GM23338 (cell line): ENCODE measurements at regions not wholly inside any gene's neighbourhood (a gene's known extent, or its start where the extent isn't known, plus 50 kb on each side); places are given as distances from the start of the nearest gene placed in this dataset.

Source experiments
- ATAC-seq: fragments of 200-7000 bp; cut with Tn5 transposase; 3 replicates; pipeline ENCODE4 v1.9.1; 2020
- DNase-seq: peaks from one replicate; pipeline ENCODE4 v3.0.0-alpha.2; 2015; ENCODE audit warnings: low spot score
- H2AFZ ChIP-seq: fragments of 200-600 bp; sonication (generic); 2 replicates; pipeline ENCODE4 v1.8.0; 2016; ENCODE audit warnings: antibody characterized with exemption, mild to moderate bottlenecking, moderate library complexity
- H3F3A ChIP-seq: fragments of 200-600 bp; sonication (generic); replicated peaks from 2 replicates; pipeline ENCODE4 v1.8.0; 2017; ENCODE audit warnings: antibody characterized with exemption, mixed run types, low read depth
- H3K27ac ChIP-seq: fragments of 200-600 bp; sonication (generic); 2 replicates; pipeline ENCODE4 v1.6.1; 2016; ENCODE audit warnings: low read depth
- H3K27me3 ChIP-seq: fragments of 200-600 bp; sonication (generic); 2 replicates; pipeline ENCODE4 v1.8.0; 2016; ENCODE audit warnings: mild to moderate bottlenecking, mixed run types, moderate library complexity; ENCODE audit not compliant: insufficient read depth
- H3K36me3 ChIP-seq: fragments of 200-600 bp; sonication (generic); 2 replicates; pipeline ENCODE4 v1.8.0; 2016; ENCODE audit warnings: mild to moderate bottlenecking; ENCODE audit not compliant: insufficient read depth
- H3K4me1 ChIP-seq: fragments of 200-600 bp; sonication (generic); 2 replicates; pipeline ENCODE4 v1.8.0; 2016; ENCODE audit warnings: mild to moderate bottlenecking, moderate library complexity; ENCODE audit not compliant: insufficient read depth
- H3K4me2 ChIP-seq: fragments of 200-600 bp; sonication (generic); 2 replicates; pipeline ENCODE4 v1.7.1; 2017; ENCODE audit warnings: mixed run types
- H3K4me3 ChIP-seq: fragments of 200-600 bp; sonication (generic); 2 replicates; pipeline ENCODE4 v1.6.1; 2016; ENCODE audit warnings: mixed run types
- H3K79me2 ChIP-seq: fragments of 200-600 bp; sonication (generic); replicated peaks from 2 replicates; pipeline ENCODE4 v1.8.0; 2017; ENCODE audit warnings: mild to moderate bottlenecking; ENCODE audit not compliant: insufficient read depth
- H3K9me2 ChIP-seq: fragments of 200-600 bp; sonication (generic); 2 replicates; pipeline ENCODE4 v1.8.0; 2017; ENCODE audit not compliant: insufficient read depth
- H4K20me1 ChIP-seq: fragments of 200-600 bp; sonication (generic); replicated peaks from 2 replicates; pipeline ENCODE4 v1.8.0; 2017; ENCODE audit warnings: mild to moderate bottlenecking; ENCODE audit not compliant: insufficient read depth
- H3K27ac Mint-ChIP-seq: 2 replicates; pipeline ENCODE4 v1.8.0; 2020; ENCODE audit warnings: inconsistent platforms, mild to moderate bottlenecking, moderate library complexity, mixed read lengths
- H3K27me3 Mint-ChIP-seq: 3 replicates; pipeline ENCODE4 v1.8.0; 2022; ENCODE audit warnings: low read depth, mild to moderate bottlenecking, moderate library complexity, mixed read lengths, inconsistent platforms; ENCODE audit not compliant: insufficient read depth, poor library complexity
- H3K36me3 Mint-ChIP-seq: 3 replicates; pipeline ENCODE4 v1.8.0; 2021; ENCODE audit warnings: low read depth, mild to moderate bottlenecking, inconsistent platforms, moderate library complexity, mixed read lengths
- H3K4me1 Mint-ChIP-seq: 3 replicates; pipeline ENCODE4 v1.8.0; 2020; ENCODE audit warnings: mild to moderate bottlenecking, inconsistent platforms, mixed read lengths
- H3K4me3 Mint-ChIP-seq: 3 replicates; pipeline ENCODE4 v1.8.0; 2021; ENCODE audit warnings: moderate library complexity, mild to moderate bottlenecking, inconsistent platforms, mixed read lengths
- H3K9me3 Mint-ChIP-seq: 3 replicates; pipeline ENCODE4 v1.8.0; 2020; ENCODE audit warnings: moderate library complexity, mild to moderate bottlenecking, inconsistent platforms, mixed read lengths
- CREB1 ChIP-seq: fragments of 250-450 bp; sonication (Bioruptor Pico); IDR thresholded peaks from 2 replicates; pipeline ENCODE4 v1.5.0; 2020; ENCODE audit warnings: low read depth, mild to moderate bottlenecking, moderate library complexity
- EZH2 ChIP-seq: fragments of 200-600 bp; sonication (generic); IDR thresholded peaks from one replicate; pipeline ENCODE4 v1.8.0; 2017; ENCODE audit warnings: antibody characterized with exemption, mild to moderate bottlenecking, low read depth; ENCODE audit not compliant: unreplicated experiment
- EZH2phosphoT487 ChIP-seq: fragments of 200-600 bp; sonication (generic); IDR thresholded peaks from one replicate; pipeline ENCODE4 v1.8.1; 2018; ENCODE audit warnings: antibody characterized with exemption; ENCODE audit not compliant: unreplicated experiment
- JUNB ChIP-seq: IDR thresholded peaks from one replicate; pipeline ENCODE4 v1.6.1; 2016; ENCODE audit warnings: antibody characterized with exemption; ENCODE audit not compliant: unreplicated experiment
- POLR2AphosphoS5 ChIP-seq: IDR thresholded peaks from 2 replicates; pipeline ENCODE4 v1.6.1; 2016; ENCODE audit warnings: antibody characterized with exemption, low read depth
- STAT1 ChIP-seq: IDR thresholded peaks from one replicate; pipeline ENCODE4 v1.6.1; 2016; ENCODE audit warnings: antibody characterized with exemption; ENCODE audit not compliant: unreplicated experiment
- ZNF114 ChIP-seq: fragments of 250-450 bp; sonication (Bioruptor Pico); IDR thresholded peaks from 2 replicates; pipeline ENCODE4 v1.5.0; 2020; ENCODE audit warnings: mild to moderate bottlenecking, moderate library complexity
- ZNF331 ChIP-seq: fragments of 250-450 bp; sonication (Bioruptor Pico); IDR thresholded peaks from 2 replicates; pipeline ENCODE4 v1.5.0; 2020; ENCODE audit warnings: low read depth, mild to moderate bottlenecking, moderate library complexity
- TF ChIP-seq, protein P1 (sequence below), 2 experiments: fragments of 200-600 bp in 1 of 2; sonication (generic) in 1 of 2; conservative IDR thresholded peaks; 2 replicates each; pipeline versions ENCODE4 v1.5.1 to v1.6.1; 2016 to 2017; ENCODE audit warnings: antibody characterized with exemption in 2 of 2, low read depth in 2 of 2, mild to moderate bottlenecking in 2 of 2, moderate library complexity in 1 of 2
- TF ChIP-seq, protein P2 (sequence below): IDR thresholded peaks from 2 replicates; pipeline ENCODE4 v1.6.1; 2016; ENCODE audit warnings: antibody characterized with exemption
- TF ChIP-seq, protein P3 (sequence below): IDR thresholded peaks from one replicate; pipeline ENCODE4 v1.6.1; 2018; ENCODE audit warnings: antibody characterized with exemption; ENCODE audit not compliant: unreplicated experiment

DNA sequence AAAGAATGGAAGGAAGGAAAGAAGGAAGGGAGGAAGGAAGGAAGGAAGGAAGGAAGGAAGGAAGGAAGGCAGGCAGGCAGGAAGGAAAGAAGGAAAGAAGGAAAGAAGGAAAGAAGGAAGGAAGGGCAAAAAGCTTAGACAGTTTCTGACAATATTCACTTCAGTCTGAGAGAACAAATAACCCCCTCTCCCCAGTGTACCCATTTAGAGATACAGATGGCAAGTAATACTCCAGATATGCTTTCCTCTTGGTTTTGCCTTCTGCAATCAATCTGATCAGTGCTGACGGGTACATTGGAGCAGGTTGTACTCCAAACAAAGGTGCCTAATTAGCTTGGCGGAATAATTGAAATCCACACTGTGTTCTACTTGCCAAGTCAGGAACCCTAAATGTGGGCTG, 534.6 kb upstream of the TMEFF2 start (continued):
- TF ChIP-seq, protein P1, sequence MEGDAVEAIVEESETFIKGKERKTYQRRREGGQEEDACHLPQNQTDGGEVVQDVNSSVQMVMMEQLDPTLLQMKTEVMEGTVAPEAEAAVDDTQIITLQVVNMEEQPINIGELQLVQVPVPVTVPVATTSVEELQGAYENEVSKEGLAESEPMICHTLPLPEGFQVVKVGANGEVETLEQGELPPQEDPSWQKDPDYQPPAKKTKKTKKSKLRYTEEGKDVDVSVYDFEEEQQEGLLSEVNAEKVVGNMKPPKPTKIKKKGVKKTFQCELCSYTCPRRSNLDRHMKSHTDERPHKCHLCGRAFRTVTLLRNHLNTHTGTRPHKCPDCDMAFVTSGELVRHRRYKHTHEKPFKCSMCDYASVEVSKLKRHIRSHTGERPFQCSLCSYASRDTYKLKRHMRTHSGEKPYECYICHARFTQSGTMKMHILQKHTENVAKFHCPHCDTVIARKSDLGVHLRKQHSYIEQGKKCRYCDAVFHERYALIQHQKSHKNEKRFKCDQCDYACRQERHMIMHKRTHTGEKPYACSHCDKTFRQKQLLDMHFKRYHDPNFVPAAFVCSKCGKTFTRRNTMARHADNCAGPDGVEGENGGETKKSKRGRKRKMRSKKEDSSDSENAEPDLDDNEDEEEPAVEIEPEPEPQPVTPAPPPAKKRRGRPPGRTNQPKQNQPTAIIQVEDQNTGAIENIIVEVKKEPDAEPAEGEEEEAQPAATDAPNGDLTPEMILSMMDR (conservative IDR thresholded peaks at IDR 0.05; ENCODE audit: low read depth in 2 of 2), result no peak
- no peak for TF ChIP-seq JUNB

DNA sequence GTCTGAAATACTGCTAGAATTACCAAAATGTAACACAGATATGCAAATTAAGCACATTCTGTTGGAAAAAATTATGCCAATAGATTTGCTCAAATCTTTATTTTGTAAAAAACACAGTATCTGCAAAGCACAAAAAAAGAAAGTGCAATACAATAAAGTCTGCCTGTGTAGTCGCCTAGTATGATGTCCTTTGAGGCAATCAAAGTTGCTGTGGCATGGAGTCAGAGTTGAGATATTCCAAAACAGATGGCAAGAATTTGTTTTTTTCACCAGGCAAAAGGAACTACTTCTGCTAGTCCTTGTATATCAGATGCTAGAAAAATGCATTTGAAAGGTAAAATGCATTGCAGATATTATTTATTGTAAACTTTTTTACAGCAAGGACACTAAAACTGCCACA, 531.3 kb upstream of the TMEFF2 start:
- no peak overlapping the region for H3K4me3 Mint-ChIP-seq
- no peak for ATAC-seq

DNA sequence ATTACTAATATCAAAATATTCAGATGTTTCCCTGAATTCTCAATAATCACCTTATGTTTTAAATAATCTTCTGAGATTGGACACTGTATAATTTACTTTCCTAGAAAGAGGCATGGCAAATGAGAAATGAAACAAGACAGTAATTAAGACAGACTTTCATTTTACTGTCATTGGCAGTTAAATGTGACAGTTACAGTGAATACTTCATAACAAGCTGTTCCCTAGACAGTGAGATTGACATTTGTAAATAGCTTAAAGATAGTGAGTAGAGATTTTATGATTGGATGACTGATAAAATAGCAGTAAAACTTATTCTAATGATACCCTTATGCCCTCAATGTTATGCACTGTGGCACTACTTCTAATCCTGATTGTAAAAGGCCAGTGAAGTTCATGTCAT, 524.9 kb upstream of the TMEFF2 start:
- peaks cover 3% of the 10 kb centered on the region; the same call in 2 of the 3 replicates for H3K4me1 Mint-ChIP-seq
- H3K36me3 Mint-ChIP-seq, result no peaks in the 10 kb centered on the region
- H3K27me3 ChIP-seq, result no peaks in the 10 kb centered on the region
- no peak overlapping the region for H3K27ac ChIP-seq
- no peaks in the 10 kb centered on the region for H3K4me1 ChIP-seq
- no peak overlapping the region for H3K4me3 ChIP-seq
- no peak overlapping the region for H3K27ac Mint-ChIP-seq
- DNase-seq, result no peak
- no peak for ATAC-seq
- H3F3A ChIP-seq, result no peaks in the 10 kb centered on the region
- no peaks in the 10 kb centered on the region for H3K27me3 Mint-ChIP-seq
- H3K79me2 ChIP-seq, result no peaks in the 10 kb centered on the region
- no peak overlapping the region for H3K4me2 ChIP-seq
- no peaks in the 10 kb centered on the region for H3K36me3 ChIP-seq
- H3K9me2 ChIP-seq, result no peaks in the 10 kb centered on the region
- H3K4me3 Mint-ChIP-seq, result no peak overlapping the region
- H2AFZ ChIP-seq, result no peak overlapping the region
- no peaks in the 10 kb centered on the region for H3K9me3 Mint-ChIP-seq
- H4K20me1 ChIP-seq, result no peaks in the 10 kb centered on the region
- TF ChIP-seq STAT1 (no peak), ZNF331 (CRISPR knock-in tag) (no peak), ZNF114 (CRISPR knock-in tag) (no peak), EZH2 (no peak), CREB1 (no peak), EZH2phosphoT487 (no peak)
- TF ChIP-seq, protein P2, sequence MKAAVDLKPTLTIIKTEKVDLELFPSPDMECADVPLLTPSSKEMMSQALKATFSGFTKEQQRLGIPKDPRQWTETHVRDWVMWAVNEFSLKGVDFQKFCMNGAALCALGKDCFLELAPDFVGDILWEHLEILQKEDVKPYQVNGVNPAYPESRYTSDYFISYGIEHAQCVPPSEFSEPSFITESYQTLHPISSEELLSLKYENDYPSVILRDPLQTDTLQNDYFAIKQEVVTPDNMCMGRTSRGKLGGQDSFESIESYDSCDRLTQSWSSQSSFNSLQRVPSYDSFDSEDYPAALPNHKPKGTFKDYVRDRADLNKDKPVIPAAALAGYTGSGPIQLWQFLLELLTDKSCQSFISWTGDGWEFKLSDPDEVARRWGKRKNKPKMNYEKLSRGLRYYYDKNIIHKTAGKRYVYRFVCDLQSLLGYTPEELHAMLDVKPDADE, result no peak

More for the DNA sequence above, 531.3 kb upstream of the TMEFF2 start:
- H3K9me2 ChIP-seq, result no peaks in the 10 kb centered on the region
- no peak overlapping the region for H3K4me3 ChIP-seq
- no peaks in the 10 kb centered on the region for H3K79me2 ChIP-seq
- peaks cover 3% of the 10 kb centered on the region; the same call in 2 of the 3 replicates for H3K4me1 Mint-ChIP-seq
- H3F3A ChIP-seq, result no peaks in the 10 kb centered on the region
- H3K9me3 Mint-ChIP-seq, result no peaks in the 10 kb centered on the region
- no peak overlapping the region for H3K27ac ChIP-seq
- no peak overlapping the region for H3K4me2 ChIP-seq
- no peaks in the 10 kb centered on the region for H3K27me3 Mint-ChIP-seq
- TF ChIP-seq POLR2AphosphoS5 (no peak), CREB1 (no peak), ZNF331 (CRISPR knock-in tag) (no peak), JUNB (no peak)
- TF ChIP-seq, protein P3, sequence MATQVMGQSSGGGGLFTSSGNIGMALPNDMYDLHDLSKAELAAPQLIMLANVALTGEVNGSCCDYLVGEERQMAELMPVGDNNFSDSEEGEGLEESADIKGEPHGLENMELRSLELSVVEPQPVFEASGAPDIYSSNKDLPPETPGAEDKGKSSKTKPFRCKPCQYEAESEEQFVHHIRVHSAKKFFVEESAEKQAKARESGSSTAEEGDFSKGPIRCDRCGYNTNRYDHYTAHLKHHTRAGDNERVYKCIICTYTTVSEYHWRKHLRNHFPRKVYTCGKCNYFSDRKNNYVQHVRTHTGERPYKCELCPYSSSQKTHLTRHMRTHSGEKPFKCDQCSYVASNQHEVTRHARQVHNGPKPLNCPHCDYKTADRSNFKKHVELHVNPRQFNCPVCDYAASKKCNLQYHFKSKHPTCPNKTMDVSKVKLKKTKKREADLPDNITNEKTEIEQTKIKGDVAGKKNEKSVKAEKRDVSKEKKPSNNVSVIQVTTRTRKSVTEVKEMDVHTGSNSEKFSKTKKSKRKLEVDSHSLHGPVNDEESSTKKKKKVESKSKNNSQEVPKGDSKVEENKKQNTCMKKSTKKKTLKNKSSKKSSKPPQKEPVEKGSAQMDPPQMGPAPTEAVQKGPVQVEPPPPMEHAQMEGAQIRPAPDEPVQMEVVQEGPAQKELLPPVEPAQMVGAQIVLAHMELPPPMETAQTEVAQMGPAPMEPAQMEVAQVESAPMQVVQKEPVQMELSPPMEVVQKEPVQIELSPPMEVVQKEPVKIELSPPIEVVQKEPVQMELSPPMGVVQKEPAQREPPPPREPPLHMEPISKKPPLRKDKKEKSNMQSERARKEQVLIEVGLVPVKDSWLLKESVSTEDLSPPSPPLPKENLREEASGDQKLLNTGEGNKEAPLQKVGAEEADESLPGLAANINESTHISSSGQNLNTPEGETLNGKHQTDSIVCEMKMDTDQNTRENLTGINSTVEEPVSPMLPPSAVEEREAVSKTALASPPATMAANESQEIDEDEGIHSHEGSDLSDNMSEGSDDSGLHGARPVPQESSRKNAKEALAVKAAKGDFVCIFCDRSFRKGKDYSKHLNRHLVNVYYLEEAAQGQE, result no peak
- no peaks in the 10 kb centered on the region for H3K4me1 ChIP-seq
- no peak overlapping the region for H3K27ac Mint-ChIP-seq
- H3K36me3 ChIP-seq, result no peaks in the 10 kb centered on the region
- no peaks in the 10 kb centered on the region for H4K20me1 ChIP-seq
- DNase-seq, result no peak
- no peak overlapping the region for H2AFZ ChIP-seq
- H3K36me3 Mint-ChIP-seq, result no peaks in the 10 kb centered on the region
- H3K27me3 ChIP-seq, result no peaks in the 10 kb centered on the region
